Fibroblast of the conjunctiva (primary cell): ENCODE measurements at regions not wholly inside any gene's neighbourhood (a gene's known extent, or its start where the extent isn't known, plus 50 kb on each side); places are given as distances from the start of the nearest gene placed in this dataset.
"Not testable (repeated sequence)": the region's sequence is repeated elsewhere in the genome, so short reads cannot be mapped to it uniquely, and the experiment has no call there.

Source experiments
- DNase-seq: peaks from one replicate; pipeline ENCODE4 v3.0.0-alpha.2; 2010; ENCODE audit warnings: low read depth

DNA sequence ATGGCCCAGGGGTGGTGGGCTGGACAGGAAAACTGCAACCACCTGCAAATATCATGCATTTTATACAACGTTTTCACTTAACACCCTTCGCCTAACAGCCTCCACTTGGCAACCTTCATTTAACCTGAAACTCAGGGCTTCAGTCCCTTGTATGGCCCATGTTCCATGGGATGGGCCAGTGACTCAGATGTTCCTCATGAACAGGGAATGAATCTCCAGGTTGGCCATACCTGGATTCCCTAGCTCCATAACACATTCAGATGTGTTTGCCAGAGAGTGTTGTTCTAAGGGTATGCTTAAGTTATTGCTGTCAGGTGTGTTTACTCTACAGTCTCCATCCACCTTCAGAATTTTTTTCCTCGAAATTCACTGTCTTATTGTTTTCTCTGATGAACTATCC, 316.9 kb downstream of the JRKL start:
- no peak for DNase-seq

- no peak for DNase-seq
Observed at GRCh38 chr11:96707273-96707672, 317.5 kb downstream of the JRKL start.

GRCh38 chr11:96708219-96708878, 318.5 kb downstream of the JRKL start:
- DNase-seq, result no peak

DNA sequence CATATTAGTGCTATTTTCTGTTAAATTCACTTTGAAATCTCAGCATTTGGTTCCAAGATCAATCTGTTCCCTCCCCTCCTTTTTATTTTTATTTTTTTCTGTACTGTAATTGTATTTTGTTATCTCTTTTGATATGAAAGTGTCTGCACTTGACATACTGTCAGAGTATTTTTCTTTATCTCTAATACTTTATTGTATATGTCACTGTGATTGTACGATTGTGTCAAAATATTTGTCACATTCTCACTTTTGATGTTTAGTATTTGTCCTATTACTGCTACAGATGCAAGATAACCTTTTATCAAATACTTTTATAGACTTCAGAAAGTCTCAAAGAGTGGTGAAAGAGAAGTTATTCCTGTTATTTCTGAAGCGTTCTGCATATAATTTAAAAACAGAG, 323.5 kb downstream of the JRKL start:
- DNase-seq, result no peak

GRCh38 chr11:96714689-96715088, 324.9 kb downstream of the JRKL start:
- no peak for DNase-seq

DNA sequence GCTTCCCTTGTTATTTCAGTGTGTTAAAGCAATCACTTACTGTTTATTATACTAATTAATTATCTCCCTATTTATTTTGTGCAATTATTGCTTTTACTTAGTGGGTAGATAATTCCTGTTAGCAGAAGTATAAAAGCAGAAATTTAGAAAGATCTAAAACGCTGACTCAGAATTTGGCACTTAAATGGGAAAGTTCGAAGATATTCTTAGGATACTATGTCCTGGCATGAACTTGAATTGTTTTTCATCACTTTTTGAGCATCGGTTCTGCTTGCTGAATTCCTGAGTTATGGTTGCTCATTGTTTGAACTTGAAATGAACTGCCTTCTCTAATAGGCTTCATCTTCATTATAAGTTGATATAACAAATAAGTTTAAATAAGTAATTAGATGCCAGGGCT, 325.4 kb downstream of the JRKL start:
- no peak for DNase-seq

DNA sequence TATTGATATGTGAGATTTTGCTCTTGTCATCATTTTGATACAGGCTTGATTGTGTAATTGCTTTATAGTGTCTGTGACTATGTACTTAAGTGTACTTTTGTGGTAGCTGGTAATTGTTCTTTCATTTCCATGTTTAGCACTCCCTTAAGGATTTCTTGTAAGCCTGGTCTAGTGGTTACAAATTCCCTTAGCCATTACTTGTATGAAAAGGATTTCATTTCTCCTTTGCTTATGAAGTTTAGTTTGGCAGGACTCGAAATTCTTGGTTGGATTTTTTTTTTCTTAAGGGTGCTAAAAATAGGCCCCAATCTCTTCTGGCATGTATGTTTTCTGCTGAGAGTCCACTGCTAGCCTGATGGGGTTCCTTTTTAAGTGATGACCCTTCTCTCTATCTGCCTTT, 346.8 kb downstream of the JRKL start:
- no peak for DNase-seq

DNA sequence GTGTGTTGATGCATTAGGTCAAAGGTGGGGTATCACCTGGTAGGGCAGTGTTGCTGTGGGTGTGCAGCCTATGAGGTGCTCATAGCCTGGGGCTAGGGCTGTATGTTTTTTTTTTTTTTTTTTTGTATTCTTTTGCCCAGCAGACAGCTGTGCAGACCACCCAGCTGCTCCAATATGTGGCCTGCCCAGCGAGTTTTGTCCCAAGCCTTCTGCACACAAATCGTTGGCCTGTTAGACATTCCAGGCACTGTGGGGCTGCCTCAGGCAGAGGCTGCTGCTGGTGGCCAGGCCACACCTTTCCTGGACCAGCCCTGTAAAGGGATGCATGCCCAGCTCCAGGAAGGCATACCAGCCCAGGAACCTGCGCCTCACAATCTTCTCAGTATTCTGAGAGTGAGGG, 348.5 kb downstream of the JRKL start:
- no peak for DNase-seq

- DNase-seq, result no peak
Observed at GRCh38 chr11:96741068-96741467, 351.3 kb downstream of the JRKL start.

- no peak for DNase-seq
Observed at GRCh38 chr11:96744697-96745096, 354.9 kb downstream of the JRKL start.

- no peak for DNase-seq
Observed at GRCh38 chr11:96748639-96749370, 359.0 kb downstream of the JRKL start.

GRCh38 chr11:96751807-96752206, 362.0 kb downstream of the JRKL start:
- not testable (repeated sequence) for DNase-seq

GRCh38 chr11:96752221-96752620, 362.4 kb downstream of the JRKL start:
- no peak for DNase-seq

DNA sequence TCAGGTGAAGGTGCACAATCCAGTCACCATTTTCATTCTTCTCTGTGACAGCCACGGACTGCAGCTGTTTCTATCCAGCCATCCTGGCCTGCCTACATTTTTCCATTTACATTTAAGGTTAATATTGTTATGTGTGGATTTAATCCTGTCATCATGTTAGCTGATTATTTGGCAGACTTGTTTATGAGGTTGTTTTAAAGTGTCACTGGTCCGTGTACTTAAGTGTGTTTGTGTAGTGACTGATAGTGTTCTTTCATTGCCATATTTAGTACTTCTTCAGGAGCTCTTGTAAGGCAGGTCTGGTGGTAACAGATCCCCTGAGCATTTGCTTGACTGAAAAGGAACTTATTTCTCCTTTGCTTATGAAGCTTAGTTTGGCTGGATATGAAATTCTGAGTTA, 364.2 kb downstream of the JRKL start:
- no peak for DNase-seq

DNA sequence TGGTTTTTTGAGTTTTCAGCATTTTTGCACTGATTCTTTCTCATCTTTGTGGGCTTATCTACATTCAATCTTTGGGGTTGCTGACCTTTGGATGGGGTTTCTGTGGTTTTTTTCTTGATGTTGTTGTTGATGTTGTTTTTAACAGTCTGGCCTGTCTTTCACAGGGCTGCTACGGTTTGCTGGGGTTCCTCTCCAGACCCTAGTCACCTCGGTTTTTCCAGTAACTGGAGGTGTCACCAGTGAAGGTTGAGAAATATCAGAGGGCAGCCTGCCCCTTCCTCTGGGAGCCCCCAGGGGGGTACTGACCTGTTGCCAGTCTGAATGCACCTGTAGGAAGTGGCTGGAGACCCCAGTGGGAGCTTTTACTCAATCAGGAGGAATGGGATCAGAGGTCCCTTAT, 365.4 kb downstream of the JRKL start:
- DNase-seq, result no peak

- DNase-seq, result no peak
Observed at GRCh38 chr11:96755752-96756151, 365.9 kb downstream of the JRKL start.

- no peak for DNase-seq
Observed at GRCh38 chr11:96758957-96759356, 369.1 kb downstream of the JRKL start.

- DNase-seq, result no peak
Observed at GRCh38 chr11:96760306-96760705, 370.5 kb downstream of the JRKL start.

GRCh38 chr11:96760815-96761214, 371.0 kb downstream of the JRKL start:
- DNase-seq, result no peak

DNA sequence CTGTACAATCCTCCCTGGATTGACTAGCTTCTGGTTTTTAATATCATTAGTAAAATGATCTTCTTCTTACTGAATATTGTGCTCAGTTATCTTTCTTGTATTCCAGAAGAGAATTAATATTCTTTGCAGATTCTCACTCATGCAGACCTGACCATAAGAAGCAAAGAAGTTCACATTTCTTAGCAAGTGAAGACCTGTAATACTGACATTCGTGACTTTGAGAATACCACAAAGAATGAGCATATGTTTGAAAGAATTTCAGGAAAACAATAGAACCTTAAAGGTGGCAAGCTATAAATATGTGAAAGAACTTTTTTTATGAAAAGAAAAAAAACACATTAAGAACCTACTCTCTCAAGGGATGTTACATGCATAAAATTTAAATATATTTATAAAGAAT, 371.6 kb downstream of the JRKL start:
- no peak for DNase-seq

GRCh38 chr11:96763244-96763643, 373.4 kb downstream of the JRKL start:
- DNase-seq, result no peak

DNA sequence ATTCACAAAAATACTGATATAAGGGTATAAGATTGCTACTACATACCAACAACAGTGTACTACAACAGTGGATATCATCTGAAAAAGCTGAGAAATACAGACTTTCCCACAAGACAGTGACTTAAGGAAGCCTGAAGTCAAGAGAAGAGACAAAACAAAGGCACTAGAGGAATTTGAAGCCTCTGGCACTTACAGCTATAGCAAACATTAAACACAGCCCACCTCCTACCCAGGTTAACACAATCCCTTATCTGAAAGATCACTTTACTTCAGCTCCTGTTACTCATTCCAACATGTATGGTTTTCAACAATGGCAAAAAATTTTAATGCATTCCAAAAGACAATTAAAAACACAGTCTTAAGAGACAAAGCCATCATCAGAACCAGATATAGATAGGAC, 388.5 kb downstream of the JRKL start:
- DNase-seq, result no peak

DNA sequence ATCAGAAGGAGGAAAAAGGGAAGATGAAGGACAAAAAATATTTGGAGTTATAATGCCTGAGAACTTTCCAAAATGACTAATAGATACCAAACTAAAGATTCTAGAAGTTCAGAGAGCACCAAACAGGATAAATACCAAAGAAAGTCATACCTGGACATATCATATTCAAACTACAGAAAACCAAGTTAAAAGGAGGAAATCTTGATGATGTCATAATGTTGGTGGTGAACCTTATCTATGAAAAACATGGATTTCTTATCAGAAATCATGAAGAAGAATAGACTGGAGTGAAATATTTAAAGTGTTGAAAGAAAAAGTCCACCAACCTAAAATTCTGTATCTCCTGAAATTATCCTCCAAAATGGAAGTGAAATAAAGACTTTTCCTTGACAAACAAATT, 389.2 kb downstream of the JRKL start:
- DNase-seq, result no peak

- DNase-seq, result no peak
Observed at GRCh38 chr11:96781082-96781481, 391.3 kb downstream of the JRKL start.
